AG10803 (cell line): ENCODE measurements at regions not wholly inside any gene's neighbourhood (a gene's known extent, or its start where the extent isn't known, plus 50 kb on each side); places are given as distances from the start of the nearest gene placed in this dataset.
A peak's percentile ranks its signal among the peaks of the same experiment; 100 is the strongest.

ENCODE experiments used
- DNase-seq: peaks from one replicate; pipeline ENCODE4 v3.0.0; 2010; ENCODE audit warnings: low read depth
- H3K4me3 ChIP-seq: 2 replicates; pipeline ENCODE4 v1.5.1; 2011; ENCODE audit warnings: mild to moderate bottlenecking, low read length, control low read depth
- TF ChIP-seq, protein P1 (sequence below): conservative IDR thresholded peaks from 2 replicates; pipeline ENCODE4 v1.5.1; 2011; ENCODE audit warnings: mild to moderate bottlenecking, low read length, control low read depth, inconsistent platforms

DNA sequence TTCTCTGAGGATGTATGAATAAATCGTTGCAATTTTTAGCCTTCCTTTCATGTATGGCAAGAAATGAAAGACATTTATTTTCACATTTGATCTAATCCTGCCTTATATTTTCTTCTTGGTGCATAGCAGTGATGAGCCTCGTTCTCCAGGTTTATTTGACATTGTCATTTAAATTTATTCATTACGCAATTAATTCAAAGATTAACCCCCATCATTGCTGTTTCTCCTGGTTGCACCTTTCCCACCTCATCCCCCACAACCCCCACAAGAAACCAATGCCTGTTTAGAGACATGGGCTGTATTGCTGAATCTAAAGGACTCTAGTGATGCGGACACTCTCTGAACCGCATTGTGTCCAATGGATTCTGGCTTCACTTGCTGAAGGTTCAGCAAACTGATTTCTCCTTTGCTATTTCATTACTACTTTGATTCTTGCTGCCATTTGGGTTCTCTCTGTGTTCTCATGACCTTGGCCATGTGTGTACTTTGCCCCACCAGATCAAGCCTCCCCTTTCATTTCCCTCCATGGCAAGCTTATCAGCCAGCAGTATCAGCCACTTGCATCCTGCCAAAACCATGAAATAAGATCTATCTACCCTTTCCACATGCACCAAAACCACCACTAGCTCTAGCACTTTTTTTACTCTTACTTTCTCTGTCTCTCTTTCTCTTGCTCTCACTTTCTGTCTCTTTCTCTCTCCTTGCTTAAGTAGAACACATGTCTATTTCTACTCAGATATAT, 382.7 kb downstream of the GBE1 start:
- DNase-seq: no peak
- TF ChIP-seq, protein P1, sequence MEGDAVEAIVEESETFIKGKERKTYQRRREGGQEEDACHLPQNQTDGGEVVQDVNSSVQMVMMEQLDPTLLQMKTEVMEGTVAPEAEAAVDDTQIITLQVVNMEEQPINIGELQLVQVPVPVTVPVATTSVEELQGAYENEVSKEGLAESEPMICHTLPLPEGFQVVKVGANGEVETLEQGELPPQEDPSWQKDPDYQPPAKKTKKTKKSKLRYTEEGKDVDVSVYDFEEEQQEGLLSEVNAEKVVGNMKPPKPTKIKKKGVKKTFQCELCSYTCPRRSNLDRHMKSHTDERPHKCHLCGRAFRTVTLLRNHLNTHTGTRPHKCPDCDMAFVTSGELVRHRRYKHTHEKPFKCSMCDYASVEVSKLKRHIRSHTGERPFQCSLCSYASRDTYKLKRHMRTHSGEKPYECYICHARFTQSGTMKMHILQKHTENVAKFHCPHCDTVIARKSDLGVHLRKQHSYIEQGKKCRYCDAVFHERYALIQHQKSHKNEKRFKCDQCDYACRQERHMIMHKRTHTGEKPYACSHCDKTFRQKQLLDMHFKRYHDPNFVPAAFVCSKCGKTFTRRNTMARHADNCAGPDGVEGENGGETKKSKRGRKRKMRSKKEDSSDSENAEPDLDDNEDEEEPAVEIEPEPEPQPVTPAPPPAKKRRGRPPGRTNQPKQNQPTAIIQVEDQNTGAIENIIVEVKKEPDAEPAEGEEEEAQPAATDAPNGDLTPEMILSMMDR: no peak
- H3K4me3 ChIP-seq: no peak overlapping the region

DNA sequence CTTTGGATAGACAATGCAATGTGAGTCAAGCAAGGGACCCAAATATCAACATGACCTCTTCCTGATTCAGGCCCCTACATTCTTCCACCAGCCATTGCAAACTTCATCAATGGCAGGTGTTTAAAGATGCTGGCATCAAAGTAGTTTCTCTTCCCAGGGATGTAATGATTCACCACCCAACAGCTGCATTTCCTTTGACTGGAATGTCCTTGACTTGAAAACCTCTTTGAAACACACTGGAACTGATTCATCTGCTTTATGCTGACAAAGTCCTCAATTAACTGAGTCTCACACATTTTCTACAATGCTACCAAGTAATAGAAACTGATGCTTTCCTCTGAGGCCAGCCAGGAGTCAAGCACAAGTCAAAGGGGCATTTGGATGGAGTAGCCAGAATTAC, 385.5 kb downstream of the GBE1 start:
- DNase-seq: no peak
- no peak overlapping the region for H3K4me3 ChIP-seq
- TF ChIP-seq, protein P1: no peak

DNA sequence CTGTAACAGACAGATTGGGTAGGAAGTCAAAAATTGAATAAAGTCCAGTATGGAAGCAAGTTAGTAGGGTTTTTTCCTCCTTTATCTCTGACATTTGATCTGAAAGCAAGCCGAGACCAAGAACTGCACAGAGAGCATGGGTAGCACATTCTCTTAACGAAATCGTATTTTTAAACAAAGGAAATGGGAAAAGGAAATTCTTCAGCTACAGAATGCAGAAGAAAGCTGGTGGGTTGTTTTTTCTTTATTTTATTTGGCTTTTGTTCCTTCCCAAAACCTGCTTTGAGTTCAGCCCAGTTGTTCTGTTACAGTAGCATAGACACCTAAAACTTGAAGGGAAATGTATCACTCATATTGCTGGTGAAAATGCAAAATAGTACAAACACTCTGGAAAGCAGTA, 397.0 kb downstream of the GBE1 start:
- DNase-seq: no peak
- no peak overlapping the region for H3K4me3 ChIP-seq
- TF ChIP-seq, protein P1: no peak

DNA sequence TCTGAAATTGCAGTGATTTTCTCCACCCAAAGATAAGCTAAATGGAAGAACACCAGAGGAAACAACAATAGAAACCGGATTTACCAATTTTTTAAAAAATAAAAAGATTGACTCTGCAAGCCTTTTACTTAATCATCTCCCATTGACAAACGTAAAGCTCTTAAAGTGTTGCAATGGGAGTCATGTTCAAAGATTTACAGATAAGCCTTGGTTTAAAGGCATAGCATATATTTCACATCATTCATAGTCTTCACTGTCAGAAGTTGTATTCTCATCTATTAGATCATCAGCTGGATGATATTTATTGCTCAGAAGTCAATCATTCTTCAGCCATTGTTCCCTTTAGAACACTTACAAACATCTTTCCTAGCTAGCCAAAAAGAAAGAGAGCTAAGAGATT, 397.6 kb downstream of the GBE1 start:
- TF ChIP-seq, protein P1: no peak
- no peak overlapping the region for H3K4me3 ChIP-seq
- no peak for DNase-seq

DNA sequence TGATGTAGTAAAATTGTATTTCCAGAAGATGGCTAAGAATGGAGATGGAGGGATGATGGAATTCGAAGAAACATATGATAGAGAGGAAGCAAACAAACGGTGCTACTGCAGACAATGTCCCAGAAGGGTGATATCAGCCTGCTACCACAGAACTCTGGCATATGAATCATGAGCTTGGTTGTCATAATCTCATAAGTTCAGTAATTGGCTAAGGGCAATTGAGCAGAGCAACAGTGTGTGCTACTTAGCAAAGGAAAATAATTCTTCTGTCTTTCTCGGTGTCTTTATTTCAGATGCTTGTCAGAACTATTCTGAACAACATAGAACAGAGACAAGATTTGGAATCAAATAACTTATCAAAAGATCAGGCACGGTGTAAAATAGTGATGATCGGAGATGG, 407.3 kb downstream of the GBE1 start:
- TF ChIP-seq, protein P1: no peak
- no peak overlapping the region for H3K4me3 ChIP-seq
- DNase-seq: no peak

DNA sequence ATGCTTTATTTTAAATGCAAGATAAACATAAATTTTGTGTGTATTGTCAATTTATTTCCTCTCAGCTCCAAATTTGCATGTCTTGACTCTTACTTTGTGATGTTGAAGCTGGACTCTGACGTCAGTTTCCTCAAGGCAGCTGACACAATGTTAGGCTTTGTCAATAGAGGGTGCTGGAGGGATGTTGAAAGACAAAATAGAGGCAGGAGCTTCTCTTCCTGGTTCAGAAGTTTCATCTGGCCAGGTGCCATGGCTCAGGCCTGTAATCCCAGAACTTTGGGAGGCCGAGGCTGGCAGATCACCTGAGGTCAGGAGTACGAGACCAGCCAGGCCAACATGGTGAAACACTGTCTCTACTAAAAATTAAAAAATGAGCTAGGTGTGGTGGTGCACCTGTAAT, 408.6 kb downstream of the GBE1 start:
- TF ChIP-seq, protein P1: no peak; the same call in 1 of the 2 replicates
- peak; percentile 12 for DNase-seq
- no peak overlapping the region for H3K4me3 ChIP-seq

DNA sequence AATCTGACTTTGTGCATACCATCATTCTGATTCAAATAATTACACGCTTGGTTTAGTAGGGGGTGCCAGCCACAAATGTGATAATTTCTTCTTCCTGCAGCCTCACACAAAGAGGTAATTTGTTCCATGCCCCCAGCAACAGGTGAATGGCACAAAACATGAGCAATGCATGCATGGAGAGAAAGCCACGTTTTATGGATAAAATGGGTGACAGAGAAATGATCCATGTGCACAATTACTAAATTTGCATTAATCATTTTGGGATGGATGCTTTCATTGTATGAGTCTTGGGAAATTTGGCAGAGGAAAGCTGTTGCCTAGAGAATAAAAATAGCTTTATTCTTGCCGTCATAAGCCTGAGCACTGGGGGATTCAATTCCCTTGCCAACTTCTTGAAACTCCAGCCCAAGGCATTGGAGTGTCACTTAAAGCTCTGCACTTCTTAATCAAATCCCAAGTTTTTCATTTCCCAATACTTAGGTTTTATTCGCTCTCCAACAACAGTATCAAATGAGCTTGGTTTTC, 411.6 kb downstream of the GBE1 start:
- TF ChIP-seq, protein P1: no peak
- no peak overlapping the region for H3K4me3 ChIP-seq
- DNase-seq: no peak
